Muscle of leg (tissue), 3 donors: ENCODE measurements at regions not wholly inside any gene's neighbourhood (a gene's known extent, or its start where the extent isn't known, plus 50 kb on each side); places are given as distances from the start of the nearest gene placed in this dataset.
A peak's percentile ranks its signal among the peaks of the same experiment; 100 is the strongest.

Experiments
- DNase-seq: peaks from one replicate; pipeline ENCODE4 v3.0.0; 2013
- H3K27ac ChIP-seq: one replicate; pipeline ENCODE4 v1.5.1; 2013; ENCODE audit warnings: mild to moderate bottlenecking, low read length, control low read depth
- H3K27me3 ChIP-seq: one replicate; pipeline ENCODE4 v1.6.1; 2013; ENCODE audit warnings: low read length; ENCODE audit not compliant: control insufficient read depth, insufficient read depth
- H3K36me3 ChIP-seq: one replicate; pipeline ENCODE4 v1.6.1; 2013; ENCODE audit warnings: low read length; ENCODE audit not compliant: control insufficient read depth, insufficient read depth
- H3K4me1 ChIP-seq: one replicate; pipeline ENCODE4 v1.6.1; 2013; ENCODE audit warnings: low read length; ENCODE audit not compliant: control insufficient read depth, insufficient read depth
- H3K4me3 ChIP-seq: one replicate; pipeline ENCODE4 v1.5.1; 2013; ENCODE audit warnings: low read length, control low read depth
- H3K9me3 ChIP-seq: replicated peaks from 2 replicates; pipeline ENCODE4 v1.6.1; 2013; ENCODE audit warnings: low read depth, low read length; ENCODE audit not compliant: control insufficient read depth
- WGBS: methylation state at CpG from one replicate; pipeline ENCODE4 v1.1.5; 2013; ENCODE audit warnings: missing lambda C conversion rate; ENCODE audit not compliant: insufficient coverage; 5-methylcytosine and 5-hydroxymethylcytosine counted together

DNA sequence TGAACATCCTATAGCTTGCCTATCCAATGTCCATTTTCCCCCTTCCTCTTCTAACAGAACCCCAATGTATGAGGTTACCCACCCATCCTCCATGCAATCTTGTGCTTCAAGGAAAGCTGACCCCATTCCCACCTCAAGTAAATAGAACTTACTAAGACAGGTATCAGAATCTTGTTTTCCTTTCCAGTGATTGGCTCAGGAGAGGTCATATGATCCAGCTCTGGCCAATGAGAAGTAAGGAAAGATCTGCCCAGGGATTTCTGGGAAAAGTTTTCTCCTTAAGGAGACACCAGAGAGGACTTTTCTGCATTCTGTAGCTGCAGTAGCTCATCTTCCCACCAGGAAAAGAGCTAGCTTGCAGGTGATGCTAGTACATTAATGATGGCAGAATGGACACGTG, 341.8 kb upstream of the ZFP64 start:
- DNase-seq, result no peak
- Histone ChIP-seq H3K4me1 (no peaks in the 10 kb centered on the region), H3K27ac (no peak overlapping the region), H3K36me3 (no peaks in the 10 kb centered on the region), H3K4me3 (no peak overlapping the region), H3K27me3 (no peaks in the 10 kb centered on the region), H3K9me3 (no peaks in the 10 kb centered on the region)
- WGBS, result no CpG with 5 or more reads among the region's 1 CpG

DNA sequence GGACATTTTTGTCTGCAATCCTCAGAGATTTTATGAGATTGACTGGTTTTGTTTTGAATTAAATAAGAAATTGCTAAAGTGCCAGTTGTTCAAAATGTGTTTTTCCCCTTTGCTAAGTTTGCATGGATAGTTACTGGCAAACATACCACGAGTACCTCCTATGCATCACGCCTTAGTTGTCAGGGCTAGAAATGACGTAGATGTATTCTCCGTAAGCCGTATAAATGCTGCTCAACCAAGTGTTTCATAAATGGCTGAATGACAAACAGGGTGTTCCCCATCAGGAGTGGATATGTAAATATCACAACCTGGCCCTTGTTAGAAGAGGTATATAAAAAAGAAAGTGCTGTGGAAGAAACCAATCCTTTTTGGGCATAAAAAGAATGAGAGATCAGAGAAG, 341.1 kb upstream of the ZFP64 start:
- H3K9me3 ChIP-seq, result no peaks in the 10 kb centered on the region
- no peaks in the 10 kb centered on the region for H3K4me1 ChIP-seq
- DNase-seq, result no peak
- H3K27ac ChIP-seq, result no peak overlapping the region
- H3K4me3 ChIP-seq, result no peak overlapping the region
- no peaks in the 10 kb centered on the region for H3K36me3 ChIP-seq
- H3K27me3 ChIP-seq, result no peaks in the 10 kb centered on the region
- WGBS, result 94% methylated on average over 5 of the region's 5 CpGs

DNA sequence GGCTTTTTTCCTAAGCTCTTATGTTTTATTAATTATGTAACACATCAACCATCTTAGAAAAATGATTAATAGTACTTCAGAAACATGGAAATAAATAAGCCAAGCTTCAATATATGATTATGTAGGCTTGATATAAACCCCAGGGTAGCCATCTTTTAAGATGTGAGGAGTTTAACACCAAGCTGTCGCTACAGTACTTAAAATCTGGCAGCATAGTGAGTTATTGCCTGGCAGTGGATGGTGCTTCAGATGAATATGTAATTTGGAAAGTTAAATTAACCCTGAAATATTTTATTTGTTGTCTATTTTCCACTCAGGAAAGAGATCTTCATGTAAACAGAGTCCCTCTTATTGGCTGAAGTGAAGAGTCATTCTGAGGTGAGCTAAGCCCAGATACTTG, 339.0 kb upstream of the ZFP64 start:
- WGBS, result no CpG with 5 or more reads among the region's 1 CpG
- H3K27me3 ChIP-seq, result no peaks in the 10 kb centered on the region
- H3K4me3 ChIP-seq, result no peak overlapping the region
- no peaks in the 10 kb centered on the region for H3K36me3 ChIP-seq
- H3K9me3 ChIP-seq, result no peaks in the 10 kb centered on the region
- no peaks in the 10 kb centered on the region for H3K4me1 ChIP-seq
- no peak overlapping the region for H3K27ac ChIP-seq
- DNase-seq, result no peak

DNA sequence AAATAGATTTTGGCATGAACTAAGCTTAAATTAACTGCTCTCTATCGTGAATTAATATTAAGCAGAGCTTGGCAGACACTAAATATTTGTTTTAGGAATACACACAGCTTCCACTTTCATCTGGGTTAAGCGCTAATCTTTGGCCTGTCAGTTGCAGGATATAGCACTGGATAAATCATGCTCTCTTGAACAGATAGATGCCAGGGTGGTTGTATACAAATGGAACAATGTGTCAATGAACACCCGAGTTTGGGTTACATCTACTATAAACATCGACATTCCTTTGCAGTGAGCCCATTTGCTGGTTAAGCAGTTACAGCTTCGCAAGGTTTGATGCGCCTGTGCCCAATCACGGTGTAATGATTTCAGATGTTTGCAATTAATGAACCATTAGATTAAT, 338.2 kb upstream of the ZFP64 start:
- WGBS, result no CpG with 5 or more reads among the region's 7 CpGs
- Histone ChIP-seq H3K4me1 (no peaks in the 10 kb centered on the region), H3K36me3 (no peaks in the 10 kb centered on the region), H3K4me3 (no peak overlapping the region), H3K9me3 (no peaks in the 10 kb centered on the region), H3K27ac (no peak overlapping the region), H3K27me3 (no peaks in the 10 kb centered on the region)
- DNase-seq, result no peak

DNA sequence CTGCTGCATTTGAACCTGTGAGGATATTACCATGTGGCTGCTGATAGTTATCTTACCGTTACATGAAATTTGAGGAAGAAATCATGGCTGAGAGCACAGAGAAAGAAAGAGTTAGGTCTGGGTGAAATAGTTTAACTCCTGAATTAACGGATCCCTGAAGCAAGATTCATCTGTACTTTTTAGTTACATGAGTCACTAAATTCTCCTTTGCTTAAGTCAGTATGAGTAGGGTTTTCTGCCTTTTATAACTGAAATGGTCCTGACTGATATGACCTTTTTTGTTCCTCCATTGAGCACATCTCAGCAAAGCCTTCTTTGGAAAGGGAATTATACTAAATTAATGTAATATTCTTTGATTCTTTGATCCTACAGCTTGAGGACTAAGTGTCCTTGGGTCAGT, 333.3 kb upstream of the ZFP64 start:
- Histone ChIP-seq H3K36me3 (no peaks in the 10 kb centered on the region), H3K4me3 (no peak overlapping the region), H3K9me3 (peaks cover 4% of the 10 kb centered on the region), H3K27me3 (no peaks in the 10 kb centered on the region), H3K27ac (no peak overlapping the region), H3K4me1 (no peaks in the 10 kb centered on the region)
- 100% methylated on average over 1 of the region's 2 CpGs for WGBS
- DNase-seq, result no peak

DNA sequence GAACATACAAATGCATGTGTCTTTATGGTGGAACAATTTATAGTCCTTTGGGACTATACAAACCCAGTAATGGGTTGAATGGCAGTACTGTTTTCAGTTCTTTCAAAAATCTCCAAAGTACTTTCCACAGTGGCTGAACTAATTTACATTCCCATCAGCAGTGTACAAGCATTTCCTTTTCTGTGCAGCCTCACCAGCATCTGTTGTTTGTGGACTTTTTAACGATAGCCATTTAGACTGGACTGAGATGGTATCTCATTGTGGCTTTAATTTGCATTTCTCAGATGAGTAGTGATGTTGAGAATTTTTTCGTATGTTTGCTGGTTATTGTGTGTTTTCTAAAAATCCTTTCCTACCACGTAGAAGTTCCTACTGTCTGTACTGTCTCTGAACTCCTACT, 327.2 kb upstream of the ZFP64 start:
- no peak for DNase-seq
- Histone ChIP-seq H3K27me3 (no peaks in the 10 kb centered on the region), H3K9me3 (peaks cover 4% of the 10 kb centered on the region), H3K27ac (no peak overlapping the region), H3K36me3 (no peaks in the 10 kb centered on the region), H3K4me3 (no peak overlapping the region), H3K4me1 (no peaks in the 10 kb centered on the region)
- no CpG with 5 or more reads among the region's 3 CpGs for WGBS

DNA sequence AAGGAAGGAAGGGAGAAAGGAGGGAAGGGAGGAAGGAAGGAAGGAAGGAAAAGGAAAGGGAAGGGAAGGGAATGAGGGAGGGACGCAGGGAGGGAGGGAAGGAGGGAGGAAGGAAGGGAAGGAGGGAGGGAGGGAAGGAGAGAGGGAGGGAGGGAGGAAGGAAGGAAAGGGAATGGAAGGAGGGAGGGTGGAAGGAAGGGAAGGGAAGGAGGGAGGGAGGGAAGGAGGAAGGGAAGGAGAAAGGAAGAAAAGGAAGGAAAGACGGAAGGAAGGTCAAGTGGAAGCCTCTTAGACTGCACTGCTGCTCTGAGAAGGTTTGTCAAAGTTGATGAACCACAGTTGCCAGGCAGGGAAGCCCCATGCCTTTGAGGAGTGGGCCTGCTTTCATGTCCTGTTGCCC, 324.3 kb upstream of the ZFP64 start:
- no peaks in the 10 kb centered on the region for H3K4me1 ChIP-seq
- no peak for DNase-seq
- H3K9me3 ChIP-seq, result peaks cover 2% of the 10 kb centered on the region
- H3K27me3 ChIP-seq, result no peaks in the 10 kb centered on the region
- H3K36me3 ChIP-seq, result no peaks in the 10 kb centered on the region
- no peak overlapping the region for H3K4me3 ChIP-seq
- H3K27ac ChIP-seq, result no peak overlapping the region
- WGBS, result 64% methylated on average over 2 of the region's 2 CpGs

DNA sequence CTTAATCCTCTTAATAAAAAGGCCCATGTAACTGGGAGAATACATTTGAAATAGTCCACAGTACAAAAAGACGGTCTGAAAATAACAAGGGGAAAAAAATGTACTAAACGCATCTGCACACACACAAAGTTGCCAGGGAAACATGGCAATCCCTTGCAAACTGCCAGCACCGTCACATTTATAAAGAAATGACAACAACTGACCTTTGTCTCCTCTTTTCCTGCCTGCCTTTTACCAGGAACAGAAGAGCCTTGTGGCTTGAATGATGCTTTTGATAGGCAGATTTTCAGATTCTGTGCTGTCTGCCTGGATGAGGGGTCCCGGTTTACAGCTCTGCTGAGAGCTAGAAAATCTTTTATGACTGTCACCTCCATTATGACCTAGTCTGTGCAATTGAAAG, 308.6 kb upstream of the ZFP64 start:
- no peaks in the 10 kb centered on the region for H3K36me3 ChIP-seq
- H3K4me1 ChIP-seq, result no peaks in the 10 kb centered on the region
- no peaks in the 10 kb centered on the region for H3K9me3 ChIP-seq
- DNase-seq, result peak; percentile 5
- no peaks in the 10 kb centered on the region for H3K27me3 ChIP-seq
- H3K27ac ChIP-seq, result no peak overlapping the region
- no CpG with 5 or more reads among the region's 4 CpGs for WGBS
- H3K4me3 ChIP-seq, result no peak overlapping the region

DNA sequence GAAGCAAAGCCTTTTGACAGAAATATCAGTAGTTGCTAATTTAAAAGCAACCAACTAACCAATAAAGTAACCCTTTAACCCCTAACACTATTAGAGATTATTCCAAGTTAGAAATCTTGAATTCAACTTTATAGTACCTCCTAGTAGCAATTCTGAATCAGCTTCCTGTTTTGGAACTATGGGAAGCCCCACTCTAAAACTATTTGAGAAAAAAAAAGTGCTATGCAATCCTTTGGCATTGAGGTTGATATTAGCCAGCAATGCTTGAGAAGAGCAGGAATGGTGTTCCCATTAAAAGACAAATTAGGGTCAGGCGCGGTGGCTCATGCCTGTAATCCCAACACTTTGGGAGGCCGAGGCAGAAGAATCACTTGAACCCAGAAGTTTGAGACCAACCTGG, 306.2 kb upstream of the ZFP64 start:
- Histone ChIP-seq H3K27me3 (no peaks in the 10 kb centered on the region), H3K27ac (no peak overlapping the region), H3K9me3 (no peaks in the 10 kb centered on the region), H3K4me1 (peaks cover under 1% of the 10 kb centered on the region), H3K36me3 (no peaks in the 10 kb centered on the region), H3K4me3 (no peak overlapping the region)
- no peak for DNase-seq
- 92% methylated on average over 2 of the region's 3 CpGs for WGBS

DNA sequence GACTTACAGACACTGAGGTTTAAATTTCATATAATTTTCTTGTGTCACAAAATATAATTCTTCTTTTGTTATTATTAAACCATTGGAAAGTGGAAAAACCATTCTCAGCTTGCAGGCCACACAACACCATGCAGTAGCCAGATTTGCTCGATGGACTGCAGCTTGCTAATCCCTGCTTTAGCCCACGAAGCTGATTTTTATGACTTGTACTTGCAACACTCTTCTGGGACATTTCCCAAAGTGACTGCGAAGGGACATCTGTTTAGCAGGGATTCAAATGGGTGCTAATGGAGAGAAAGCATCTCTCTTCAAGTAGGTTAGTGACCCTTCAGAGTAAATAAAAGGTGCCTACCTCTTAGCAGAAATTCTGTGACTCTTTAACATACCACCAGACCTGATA, 304.6 kb upstream of the ZFP64 start:
- H3K4me3 ChIP-seq, result no peak overlapping the region
- H3K9me3 ChIP-seq, result no peaks in the 10 kb centered on the region
- no peaks in the 10 kb centered on the region for H3K27me3 ChIP-seq
- H3K36me3 ChIP-seq, result no peaks in the 10 kb centered on the region
- no CpG with 5 or more reads among the region's 3 CpGs for WGBS
- no peak overlapping the region for H3K27ac ChIP-seq
- DNase-seq, result no peak
- H3K4me1 ChIP-seq, result peaks cover 4% of the 10 kb centered on the region

DNA sequence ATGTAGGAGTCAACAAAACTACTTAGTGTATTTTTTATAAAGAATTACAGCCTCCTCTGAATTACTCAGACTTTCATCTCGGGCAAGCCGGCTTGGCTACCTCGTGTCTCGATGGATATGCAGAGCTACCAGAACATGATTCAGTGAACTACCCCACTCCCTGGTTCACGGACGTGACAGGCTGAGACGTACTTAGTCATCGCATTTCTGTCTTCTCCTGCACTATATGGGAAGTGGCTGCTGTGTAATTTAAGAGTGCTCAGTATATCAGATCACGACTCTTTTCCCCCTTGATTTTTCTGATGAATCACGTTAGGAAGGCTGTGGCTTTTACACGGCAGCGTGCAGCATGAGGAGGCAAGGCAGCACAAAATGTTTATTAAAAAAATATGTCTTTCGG, 302.7 kb upstream of the ZFP64 start:
- Histone ChIP-seq H3K4me3 (no peak overlapping the region), H3K27me3 (no peaks in the 10 kb centered on the region), H3K27ac (no peak overlapping the region), H3K9me3 (no peaks in the 10 kb centered on the region), H3K4me1 (peaks cover 4% of the 10 kb centered on the region), H3K36me3 (no peaks in the 10 kb centered on the region)
- DNase-seq, result peak; percentile 24
- 33% methylated on average over 3 of the region's 13 CpGs for WGBS
